GM23338 (cell line): ENCODE measurements at regions not wholly inside any gene's neighbourhood (a gene's known extent, or its start where the extent isn't known, plus 50 kb on each side); places are given as distances from the start of the nearest gene placed in this dataset.
A peak's percentile ranks its signal among the peaks of the same experiment; 100 is the strongest.

Experiments
- ATAC-seq: fragments of 200-7000 bp; cut with Tn5 transposase; 3 replicates; pipeline ENCODE4 v1.9.1; 2020
- DNase-seq: peaks from one replicate; pipeline ENCODE4 v3.0.0-alpha.2; 2015; ENCODE audit warnings: low spot score
- H2AFZ ChIP-seq: fragments of 200-600 bp; sonication (generic); 2 replicates; pipeline ENCODE4 v1.8.0; 2016; ENCODE audit warnings: antibody characterized with exemption, mild to moderate bottlenecking, moderate library complexity
- H3F3A ChIP-seq: fragments of 200-600 bp; sonication (generic); replicated peaks from 2 replicates; pipeline ENCODE4 v1.8.0; 2017; ENCODE audit warnings: antibody characterized with exemption, mixed run types, low read depth
- H3K27ac ChIP-seq: fragments of 200-600 bp; sonication (generic); 2 replicates; pipeline ENCODE4 v1.6.1; 2016; ENCODE audit warnings: low read depth
- H3K27me3 ChIP-seq: fragments of 200-600 bp; sonication (generic); 2 replicates; pipeline ENCODE4 v1.8.0; 2016; ENCODE audit warnings: mild to moderate bottlenecking, mixed run types, moderate library complexity; ENCODE audit not compliant: insufficient read depth
- H3K36me3 ChIP-seq: fragments of 200-600 bp; sonication (generic); 2 replicates; pipeline ENCODE4 v1.8.0; 2016; ENCODE audit warnings: mild to moderate bottlenecking; ENCODE audit not compliant: insufficient read depth
- H3K4me1 ChIP-seq: fragments of 200-600 bp; sonication (generic); 2 replicates; pipeline ENCODE4 v1.8.0; 2016; ENCODE audit warnings: mild to moderate bottlenecking, moderate library complexity; ENCODE audit not compliant: insufficient read depth
- H3K4me2 ChIP-seq: fragments of 200-600 bp; sonication (generic); 2 replicates; pipeline ENCODE4 v1.7.1; 2017; ENCODE audit warnings: mixed run types
- H3K4me3 ChIP-seq: fragments of 200-600 bp; sonication (generic); 2 replicates; pipeline ENCODE4 v1.6.1; 2016; ENCODE audit warnings: mixed run types
- H3K79me2 ChIP-seq: fragments of 200-600 bp; sonication (generic); replicated peaks from 2 replicates; pipeline ENCODE4 v1.8.0; 2017; ENCODE audit warnings: mild to moderate bottlenecking; ENCODE audit not compliant: insufficient read depth
- H3K9me2 ChIP-seq: fragments of 200-600 bp; sonication (generic); 2 replicates; pipeline ENCODE4 v1.8.0; 2017; ENCODE audit not compliant: insufficient read depth
- H4K20me1 ChIP-seq: fragments of 200-600 bp; sonication (generic); replicated peaks from 2 replicates; pipeline ENCODE4 v1.8.0; 2017; ENCODE audit warnings: mild to moderate bottlenecking; ENCODE audit not compliant: insufficient read depth
- H3K27ac Mint-ChIP-seq: 2 replicates; pipeline ENCODE4 v1.8.0; 2020; ENCODE audit warnings: inconsistent platforms, mild to moderate bottlenecking, moderate library complexity, mixed read lengths
- H3K27me3 Mint-ChIP-seq: 3 replicates; pipeline ENCODE4 v1.8.0; 2022; ENCODE audit warnings: low read depth, mild to moderate bottlenecking, moderate library complexity, mixed read lengths, inconsistent platforms; ENCODE audit not compliant: insufficient read depth, poor library complexity
- H3K36me3 Mint-ChIP-seq: 3 replicates; pipeline ENCODE4 v1.8.0; 2021; ENCODE audit warnings: low read depth, mild to moderate bottlenecking, inconsistent platforms, moderate library complexity, mixed read lengths
- H3K4me1 Mint-ChIP-seq: 3 replicates; pipeline ENCODE4 v1.8.0; 2020; ENCODE audit warnings: mild to moderate bottlenecking, inconsistent platforms, mixed read lengths
- H3K4me3 Mint-ChIP-seq: 3 replicates; pipeline ENCODE4 v1.8.0; 2021; ENCODE audit warnings: moderate library complexity, mild to moderate bottlenecking, inconsistent platforms, mixed read lengths
- H3K9me3 Mint-ChIP-seq: 3 replicates; pipeline ENCODE4 v1.8.0; 2020; ENCODE audit warnings: moderate library complexity, mild to moderate bottlenecking, inconsistent platforms, mixed read lengths
- CREB1 ChIP-seq: fragments of 250-450 bp; sonication (Bioruptor Pico); IDR thresholded peaks from 2 replicates; pipeline ENCODE4 v1.5.0; 2020; ENCODE audit warnings: low read depth, mild to moderate bottlenecking, moderate library complexity
- CTCF ChIP-seq, 2 experiments: fragments of 200-600 bp in 1 of 2; sonication (generic) in 1 of 2; conservative IDR thresholded peaks; 2 replicates each; pipeline versions ENCODE4 v1.5.1 to v1.6.1; 2016 to 2017; ENCODE audit warnings: antibody characterized with exemption in 2 of 2, low read depth in 2 of 2, mild to moderate bottlenecking in 2 of 2, moderate library complexity in 1 of 2
- ETS1 ChIP-seq: IDR thresholded peaks from 2 replicates; pipeline ENCODE4 v1.6.1; 2016; ENCODE audit warnings: antibody characterized with exemption
- EZH2 ChIP-seq: fragments of 200-600 bp; sonication (generic); IDR thresholded peaks from one replicate; pipeline ENCODE4 v1.8.0; 2017; ENCODE audit warnings: antibody characterized with exemption, mild to moderate bottlenecking, low read depth; ENCODE audit not compliant: unreplicated experiment
- JUNB ChIP-seq: IDR thresholded peaks from one replicate; pipeline ENCODE4 v1.6.1; 2016; ENCODE audit warnings: antibody characterized with exemption; ENCODE audit not compliant: unreplicated experiment
- NANOG ChIP-seq: IDR thresholded peaks from 2 replicates; pipeline ENCODE4 v1.6.1; 2016; ENCODE audit warnings: antibody characterized with exemption, borderline replicate concordance
- POLR2AphosphoS5 ChIP-seq: IDR thresholded peaks from 2 replicates; pipeline ENCODE4 v1.6.1; 2016; ENCODE audit warnings: antibody characterized with exemption, low read depth
- REST ChIP-seq: IDR thresholded peaks from one replicate; pipeline ENCODE4 v1.6.1; 2018; ENCODE audit warnings: antibody characterized with exemption; ENCODE audit not compliant: unreplicated experiment
- STAT1 ChIP-seq: IDR thresholded peaks from one replicate; pipeline ENCODE4 v1.6.1; 2016; ENCODE audit warnings: antibody characterized with exemption; ENCODE audit not compliant: unreplicated experiment
- ZNF114 ChIP-seq: fragments of 250-450 bp; sonication (Bioruptor Pico); IDR thresholded peaks from 2 replicates; pipeline ENCODE4 v1.5.0; 2020; ENCODE audit warnings: mild to moderate bottlenecking, moderate library complexity
- ZNF331 ChIP-seq: fragments of 250-450 bp; sonication (Bioruptor Pico); IDR thresholded peaks from 2 replicates; pipeline ENCODE4 v1.5.0; 2020; ENCODE audit warnings: low read depth, mild to moderate bottlenecking, moderate library complexity

GRCh38 chr2:60275958-60276357 lies 277.5 kb downstream of the BCL11A start:
- Mint-ChIP-seq H3K36me3 (0 out of 3 replicates have a peak, but pooled peaks cover 3% of the 10 kb centered on the region), H3K4me3 (no peak overlapping the region), H3K27me3 (peaks cover 7% of the 10 kb centered on the region), H3K9me3 (peaks cover 15% of the 10 kb centered on the region), H3K27ac (no peak overlapping the region), H3K4me1 (peaks cover 15% of the 10 kb centered on the region; the same call in 2 of the 3 replicates)
- ATAC-seq (peak; percentile 67), DNase-seq (peak; percentile 42)
- Histone ChIP-seq H3K4me2 (no peak overlapping the region), H3K4me1 (no peaks in the 10 kb centered on the region), H3K79me2 (no peaks in the 10 kb centered on the region), H4K20me1 (no peaks in the 10 kb centered on the region), H2AFZ (no peak overlapping the region), H3K4me3 (no peak overlapping the region), H3K27ac (no peak overlapping the region), H3F3A (no peaks in the 10 kb centered on the region), H3K36me3 (no peaks in the 10 kb centered on the region), H3K9me2 (no peaks in the 10 kb centered on the region), H3K27me3 (no peaks in the 10 kb centered on the region)
- no peak for TF ChIP-seq ZNF114
- TF ChIP-seq CTCF (conservative IDR thresholded peaks at IDR 0.05; ENCODE audit: low read depth in 2 of 2) = peak; percentile 39 to 49
- TF ChIP-seq POLR2AphosphoS5 = no peak
- TF ChIP-seq NANOG = no peak

GRCh38 chr2:60273836-60274235 lies 279.6 kb downstream of the BCL11A start:
- peaks cover 7% of the 10 kb centered on the region for H3K27me3 Mint-ChIP-seq
- no peak overlapping the region for H3K4me3 Mint-ChIP-seq
- TF ChIP-seq ZNF114 (no peak), CTCF (conservative IDR thresholded peaks at IDR 0.05; ENCODE audit: low read depth in 2 of 2) (no peak), CREB1 (no peak), REST (no peak), ETS1 (no peak), EZH2 (no peak), STAT1 (no peak), ZNF331 (CRISPR knock-in tag) (no peak), JUNB (no peak), NANOG (no peak), POLR2AphosphoS5 (no peak)
- DNase-seq (no peak), ATAC-seq (no peak)
- Histone ChIP-seq H3K4me1 (no peaks in the 10 kb centered on the region), H4K20me1 (no peaks in the 10 kb centered on the region), H3K9me2 (no peaks in the 10 kb centered on the region), H3F3A (no peaks in the 10 kb centered on the region), H3K27me3 (no peaks in the 10 kb centered on the region), H3K27ac (no peak overlapping the region), H3K36me3 (no peaks in the 10 kb centered on the region), H3K79me2 (no peaks in the 10 kb centered on the region), H3K4me2 (no peak overlapping the region), H3K4me3 (no peak overlapping the region), H2AFZ (0 out of 2 replicates have a peak overlapping the region, but pooled peaks have one; percentile 49)
- H3K4me1 Mint-ChIP-seq = peaks cover 16% of the 10 kb centered on the region; the same call in 2 of the 3 replicates
- H3K36me3 Mint-ChIP-seq = 0 out of 3 replicates have a peak, but pooled peaks cover 3% of the 10 kb centered on the region
- H3K9me3 Mint-ChIP-seq = peaks cover 15% of the 10 kb centered on the region
- no peak overlapping the region for H3K27ac Mint-ChIP-seq
